Activated naive CD4-positive, alpha-beta T cell treated with anti-CD3 and anti-CD28 coated beads for 36 hours (primary cell): ENCODE measurements at regions not wholly inside any gene's neighbourhood (a gene's known extent, or its start where the extent isn't known, plus 50 kb on each side); places are given as distances from the start of the nearest gene placed in this dataset.

Experiments used
- CTCF ChIA-PET: fragments of 350-600 bp; sonication (Branson Sonifier 250); formaldehyde crosslinking; loops from one replicate; lab custom pipeline; 2021; ENCODE audit warnings: antibody characterized with exemption; lab: Charles Lee
- DNase-seq: peaks from one replicate; pipeline ENCODE4 v3.0.0-alpha.2; 2020
- H3K27ac Mint-ChIP-seq: one replicate; pipeline ENCODE4 v1.8.0; 2021; ENCODE audit warnings: mild to moderate bottlenecking, mixed read lengths
- H3K27me3 Mint-ChIP-seq: one replicate; pipeline ENCODE4 v1.8.0; 2021; ENCODE audit warnings: low read depth, mixed read lengths
- H3K36me3 Mint-ChIP-seq: one replicate; pipeline ENCODE4 v1.8.0; 2021; ENCODE audit warnings: low read depth, mixed read lengths
- H3K4me1 Mint-ChIP-seq: one replicate; pipeline ENCODE4 v1.8.0; 2021; ENCODE audit warnings: low read depth, mixed read lengths
- H3K4me3 Mint-ChIP-seq: one replicate; pipeline ENCODE4 v1.8.0; 2021; ENCODE audit warnings: mild to moderate bottlenecking, moderate library complexity, mixed read lengths
- H3K9me3 Mint-ChIP-seq: one replicate; pipeline ENCODE4 v1.8.0; 2021; ENCODE audit warnings: mixed read lengths
- intact Hi-C: fragments of 100-400 bp; cut with micrococcal nuclease; formaldehyde crosslinking; loops from one replicate; pipeline ENCODE4 v1.15.1; 2023

GRCh38 chr18:24679062-24679461 is 218.6 kb downstream of the HRH4 start:
- no peaks in the 10 kb centered on the region for H3K4me1 Mint-ChIP-seq
- H3K27me3 Mint-ChIP-seq, result peaks cover 7% of the 10 kb centered on the region
- H3K27ac Mint-ChIP-seq, result no peak overlapping the region
- no peaks in the 10 kb centered on the region for H3K36me3 Mint-ChIP-seq
- intact Hi-C loops, result no loop called here
- no peak overlapping the region for H3K4me3 Mint-ChIP-seq
- no peak for DNase-seq
- no peaks in the 10 kb centered on the region for H3K9me3 Mint-ChIP-seq
- CTCF ChIA-PET, result no interaction called here

GRCh38 chr18:24683925-24684324 is 223.5 kb downstream of the HRH4 start:
- peaks cover 5% of the 10 kb centered on the region for H3K27me3 Mint-ChIP-seq
- CTCF ChIA-PET, result no interaction called here
- intact Hi-C loops, result no loop called here
- H3K9me3 Mint-ChIP-seq, result no peaks in the 10 kb centered on the region
- no peak overlapping the region for H3K4me3 Mint-ChIP-seq
- H3K4me1 Mint-ChIP-seq, result no peaks in the 10 kb centered on the region
- no peak for DNase-seq
- no peaks in the 10 kb centered on the region for H3K36me3 Mint-ChIP-seq
- H3K27ac Mint-ChIP-seq, result no peak overlapping the region

GRCh38 chr18:24685254-24685959 is 225.0 kb downstream of the HRH4 start:
- H3K4me1 Mint-ChIP-seq, result no peaks in the 10 kb centered on the region
- CTCF ChIA-PET, result no interaction called here
- H3K27me3 Mint-ChIP-seq, result peaks cover 2% of the 10 kb centered on the region
- no peak overlapping the region for H3K27ac Mint-ChIP-seq
- intact Hi-C loops, result no loop called here
- no peak for DNase-seq
- no peaks in the 10 kb centered on the region for H3K36me3 Mint-ChIP-seq
- H3K4me3 Mint-ChIP-seq, result no peak overlapping the region
- no peaks in the 10 kb centered on the region for H3K9me3 Mint-ChIP-seq

- peaks cover 12% of the 10 kb centered on the region for H3K9me3 Mint-ChIP-seq
- no peak overlapping the region for H3K27ac Mint-ChIP-seq
- CTCF ChIA-PET, result no interaction called here
- H3K4me3 Mint-ChIP-seq, result no peak overlapping the region
- H3K27me3 Mint-ChIP-seq, result no peaks in the 10 kb centered on the region
- no peaks in the 10 kb centered on the region for H3K36me3 Mint-ChIP-seq
- intact Hi-C loops, result loop anchor here (10.0 kb wide), 1 partner anchor 60 kb away; no protein-coding TSS in a partner anchor
- no peak for DNase-seq
- H3K4me1 Mint-ChIP-seq, result no peaks in the 10 kb centered on the region
Observed at GRCh38 chr18:24695168-24695567, 234.7 kb downstream of the HRH4 start.

- H3K27ac Mint-ChIP-seq, result no peak overlapping the region
- H3K4me1 Mint-ChIP-seq, result no peaks in the 10 kb centered on the region
- H3K27me3 Mint-ChIP-seq, result peaks cover 7% of the 10 kb centered on the region
- H3K36me3 Mint-ChIP-seq, result no peaks in the 10 kb centered on the region
- H3K4me3 Mint-ChIP-seq, result no peak overlapping the region
- peaks cover 9% of the 10 kb centered on the region for H3K9me3 Mint-ChIP-seq
- no peak for DNase-seq
- intact Hi-C loops, result no loop called here
- CTCF ChIA-PET, result interaction anchor here (1.6 kb wide), 1 partner anchor 25 kb away, joined by 3 read pairs; no protein-coding TSS in a partner anchor
Observed at GRCh38 chr18:24702001-24702515, 241.6 kb downstream of the HRH4 start.

- intact Hi-C loops, result no loop called here
Observed at GRCh38 chr18:24703316-24703715, 242.9 kb downstream of the HRH4 start.

GRCh38 chr18:24704946-24705630 is 244.7 kb downstream of the HRH4 start:
- CTCF ChIA-PET, result no interaction called here
- Mint-ChIP-seq H3K27ac (no peak overlapping the region), H3K4me1 (no peaks in the 10 kb centered on the region), H3K36me3 (no peaks in the 10 kb centered on the region), H3K9me3 (peaks cover 9% of the 10 kb centered on the region), H3K27me3 (peaks cover 7% of the 10 kb centered on the region), H3K4me3 (no peak overlapping the region)
- intact Hi-C loops, result no loop called here
- no peak for DNase-seq

More at GRCh38 chr18:24703316-24703715, 242.9 kb downstream of the HRH4 start:
- Mint-ChIP-seq H3K4me3 (no peak overlapping the region), H3K9me3 (peaks cover 9% of the 10 kb centered on the region), H3K27me3 (peaks cover 7% of the 10 kb centered on the region), H3K36me3 (no peaks in the 10 kb centered on the region), H3K27ac (no peak overlapping the region), H3K4me1 (no peaks in the 10 kb centered on the region)
- CTCF ChIA-PET, result no interaction called here
- no peak for DNase-seq

GRCh38 chr18:24710474-24710873 is 250.0 kb downstream of the HRH4 start:
- Mint-ChIP-seq H3K36me3 (no peaks in the 10 kb centered on the region), H3K27me3 (no peaks in the 10 kb centered on the region), H3K27ac (no peak overlapping the region), H3K4me1 (no peaks in the 10 kb centered on the region), H3K9me3 (no peaks in the 10 kb centered on the region), H3K4me3 (no peak overlapping the region)
- no peak for DNase-seq
- intact Hi-C loops, result no loop called here
- CTCF ChIA-PET, result no interaction called here

GRCh38 chr18:24719791-24720190 is 259.4 kb downstream of the HRH4 start:
- H3K4me1 Mint-ChIP-seq, result no peaks in the 10 kb centered on the region
- intact Hi-C loops, result no loop called here
- H3K27ac Mint-ChIP-seq, result no peak overlapping the region
- no peaks in the 10 kb centered on the region for H3K36me3 Mint-ChIP-seq
- no peak for DNase-seq
- CTCF ChIA-PET, result no interaction called here
- H3K9me3 Mint-ChIP-seq, result no peaks in the 10 kb centered on the region
- H3K4me3 Mint-ChIP-seq, result no peak overlapping the region
- H3K27me3 Mint-ChIP-seq, result peaks cover 10% of the 10 kb centered on the region

- CTCF ChIA-PET, result interaction anchor here (1.0 kb wide), 1 partner anchor 178 kb away, joined by 3 read pairs; no protein-coding TSS in a partner anchor
- H3K4me3 Mint-ChIP-seq, result no peak overlapping the region
- intact Hi-C loops, result no loop called here
- no peaks in the 10 kb centered on the region for H3K4me1 Mint-ChIP-seq
- DNase-seq, result no peak
- no peaks in the 10 kb centered on the region for H3K36me3 Mint-ChIP-seq
- H3K9me3 Mint-ChIP-seq, result no peaks in the 10 kb centered on the region
- peaks cover 10% of the 10 kb centered on the region for H3K27me3 Mint-ChIP-seq
- no peak overlapping the region for H3K27ac Mint-ChIP-seq
Observed at GRCh38 chr18:24721388-24721787, 261.0 kb downstream of the HRH4 start.

- no peak for DNase-seq
- Mint-ChIP-seq H3K27me3 (peaks cover 17% of the 10 kb centered on the region), H3K4me3 (no peak overlapping the region), H3K4me1 (no peaks in the 10 kb centered on the region), H3K36me3 (no peaks in the 10 kb centered on the region), H3K27ac (no peak overlapping the region), H3K9me3 (no peaks in the 10 kb centered on the region)
- intact Hi-C loops, result loop anchor here (1.0 to 5.0 kb wide), 6 partner anchors 54 to 367 kb away; no protein-coding TSS in a partner anchor
- CTCF ChIA-PET, result interaction anchor here (0.5 to 3.0 kb wide), 24 partner anchors 8 to 1095 kb away, joined by 3 to 25 read pairs (median 4); no protein-coding TSS in a partner anchor
Observed at GRCh38 chr18:24725644-24726415, 265.4 kb downstream of the HRH4 start.
